Stimulated activated CD4-positive, alpha-beta T cell treated with anti-CD3 and anti-CD28 coated beads, TNF-alpha, amount 100 ng/mL, for 4 hours (primary cell): ENCODE measurements at regions not wholly inside any gene's neighbourhood (a gene's known extent, or its start where the extent isn't known, plus 50 kb on each side); places are given as distances from the start of the nearest gene placed in this dataset.
A peak's percentile ranks its signal among the peaks of the same experiment; 100 is the strongest.

Source experiments
- DNase-seq, 3 experiments: peaks; one replicate each; pipeline ENCODE4 v3.0.0-alpha.2; 2020; ENCODE audit warnings: low read depth in 3 of 3

DNA sequence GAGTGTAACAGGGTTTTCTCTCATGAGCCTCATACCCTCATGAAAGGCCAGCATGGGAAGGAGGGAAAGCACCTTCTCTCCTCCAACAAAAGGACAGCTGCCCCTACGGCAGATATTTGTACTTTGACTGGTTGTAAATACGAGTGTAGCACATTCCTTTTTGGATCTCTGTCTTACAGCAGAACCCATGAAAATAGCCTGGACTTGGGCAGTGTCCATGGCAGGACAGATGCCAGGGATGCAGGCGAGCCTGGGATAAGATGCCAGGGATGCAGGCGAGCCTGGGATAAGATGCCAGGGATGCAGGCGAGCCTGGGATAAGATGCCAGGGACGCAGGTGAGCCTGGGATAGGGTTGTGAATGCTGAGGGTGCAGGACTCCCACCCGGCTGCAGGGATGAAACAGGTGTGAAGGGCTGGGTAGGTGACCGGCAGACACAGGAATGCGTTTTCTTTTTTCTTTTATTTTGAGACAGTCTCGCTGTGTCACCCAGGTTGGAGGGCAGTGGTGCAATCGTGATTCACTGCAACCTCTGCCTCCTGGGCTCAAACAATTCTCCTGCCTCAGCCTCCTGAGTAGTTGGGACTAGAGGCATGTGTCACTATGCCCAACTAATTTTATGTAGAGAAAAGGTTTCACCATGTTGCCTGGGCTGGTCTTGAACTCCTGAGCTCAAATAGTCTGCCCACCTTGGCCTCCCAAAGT lies 120.0 kb downstream of the BEGAIN start:
- DNase-seq, result no peak

DNA sequence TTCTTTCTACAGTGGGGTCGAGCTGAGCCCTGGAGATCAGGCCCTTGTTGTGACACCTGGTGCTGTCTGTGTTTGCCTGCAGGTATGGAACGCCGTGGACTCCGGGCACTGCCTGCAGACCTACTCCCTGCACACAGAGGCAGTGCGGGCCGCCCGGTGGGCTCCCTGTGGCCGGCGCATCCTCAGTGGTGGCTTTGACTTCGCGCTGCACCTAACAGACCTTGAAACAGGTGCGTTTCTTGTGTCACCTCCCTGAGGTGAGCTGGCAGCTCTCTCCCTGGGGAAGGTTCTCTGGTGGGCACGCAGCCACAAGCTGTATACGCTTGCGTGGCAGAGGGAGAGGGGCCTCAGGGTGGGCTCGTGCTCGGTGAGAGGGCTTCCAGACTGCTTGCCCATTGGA lies 119.3 kb downstream of the BEGAIN start:
- DNase-seq, result no peak

DNA sequence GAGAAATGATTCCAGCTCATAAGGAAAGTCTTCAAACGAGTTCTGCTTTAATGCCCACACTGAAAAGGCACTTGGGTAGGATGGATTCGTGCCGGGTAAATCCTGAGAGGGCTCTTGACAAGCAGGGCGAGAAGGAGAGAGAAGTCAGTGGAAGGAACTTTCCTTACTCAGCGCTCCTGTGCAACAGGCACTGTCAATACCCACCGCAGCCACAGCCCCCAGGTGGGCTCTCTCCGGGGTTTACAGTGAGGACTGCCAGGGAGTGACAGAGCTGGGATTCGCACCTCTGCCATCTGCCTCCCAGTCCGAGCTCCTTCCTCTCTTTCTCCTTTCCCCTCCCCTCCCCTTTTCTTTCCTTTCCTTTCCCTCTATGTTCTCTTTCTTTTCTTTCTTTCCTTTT lies 118.7 kb downstream of the BEGAIN start:
- DNase-seq, result no peak

DNA sequence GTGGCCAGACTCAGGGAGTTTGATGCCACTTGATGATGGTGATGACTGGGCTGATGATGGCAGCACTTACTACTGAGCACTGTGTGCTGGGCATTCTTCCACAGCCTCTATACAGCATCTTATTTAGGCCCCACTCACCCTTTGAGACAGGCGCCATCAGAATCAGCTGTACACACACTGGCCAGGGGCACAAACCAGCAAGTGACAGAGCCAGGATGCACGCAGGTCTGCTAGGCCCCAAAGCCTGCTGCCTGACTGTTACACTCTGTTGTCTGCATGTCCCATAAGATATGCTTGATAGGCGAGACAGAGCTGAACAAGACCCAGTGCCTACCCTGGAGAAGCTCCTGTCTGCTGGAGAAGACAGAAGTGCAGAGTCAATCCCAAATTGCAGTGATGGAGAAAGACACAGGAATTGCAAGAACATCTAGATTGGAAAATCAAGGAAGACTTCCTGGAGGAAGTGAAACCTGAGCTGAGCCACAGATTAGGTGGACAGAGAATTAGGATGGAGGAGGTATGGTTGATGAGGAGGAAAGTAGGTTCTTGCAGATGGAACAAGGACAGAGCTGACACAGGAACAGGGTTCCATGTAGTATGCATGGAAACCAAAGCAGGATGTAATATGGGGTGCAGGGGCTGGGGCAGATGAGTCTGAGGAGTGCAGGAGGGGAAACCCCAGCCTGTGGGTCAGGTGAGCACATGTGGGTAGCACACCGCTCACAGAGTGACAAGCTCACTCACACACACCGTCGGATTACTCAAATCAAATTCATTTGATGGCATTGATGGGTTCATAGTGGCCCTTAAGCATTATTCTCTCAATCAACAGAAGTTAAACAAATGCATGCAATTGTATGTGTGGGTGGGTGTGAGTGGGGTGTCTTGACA lies 117.3 kb downstream of the BEGAIN start:
- no peak for DNase-seq

DNA sequence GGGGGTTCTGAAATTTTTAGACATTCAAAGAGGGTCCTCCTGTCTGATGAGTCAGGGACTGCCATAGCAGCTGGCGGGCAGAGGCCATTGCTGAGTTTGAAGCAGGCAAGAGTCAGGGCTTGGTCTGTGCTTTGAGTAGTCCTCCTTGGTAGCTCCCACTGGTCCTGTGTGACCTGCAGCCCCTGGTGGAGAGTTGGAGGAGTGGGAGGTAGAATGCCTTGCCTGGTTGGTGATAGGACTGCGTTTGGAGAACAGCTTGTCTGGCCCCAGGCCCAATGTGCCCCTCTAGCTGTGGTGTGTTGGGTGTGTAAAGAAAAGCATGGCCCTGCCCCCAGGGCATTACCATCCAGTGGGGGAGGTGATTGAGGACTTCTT lies 116.7 kb downstream of the BEGAIN start:
- no peak for DNase-seq

DNA sequence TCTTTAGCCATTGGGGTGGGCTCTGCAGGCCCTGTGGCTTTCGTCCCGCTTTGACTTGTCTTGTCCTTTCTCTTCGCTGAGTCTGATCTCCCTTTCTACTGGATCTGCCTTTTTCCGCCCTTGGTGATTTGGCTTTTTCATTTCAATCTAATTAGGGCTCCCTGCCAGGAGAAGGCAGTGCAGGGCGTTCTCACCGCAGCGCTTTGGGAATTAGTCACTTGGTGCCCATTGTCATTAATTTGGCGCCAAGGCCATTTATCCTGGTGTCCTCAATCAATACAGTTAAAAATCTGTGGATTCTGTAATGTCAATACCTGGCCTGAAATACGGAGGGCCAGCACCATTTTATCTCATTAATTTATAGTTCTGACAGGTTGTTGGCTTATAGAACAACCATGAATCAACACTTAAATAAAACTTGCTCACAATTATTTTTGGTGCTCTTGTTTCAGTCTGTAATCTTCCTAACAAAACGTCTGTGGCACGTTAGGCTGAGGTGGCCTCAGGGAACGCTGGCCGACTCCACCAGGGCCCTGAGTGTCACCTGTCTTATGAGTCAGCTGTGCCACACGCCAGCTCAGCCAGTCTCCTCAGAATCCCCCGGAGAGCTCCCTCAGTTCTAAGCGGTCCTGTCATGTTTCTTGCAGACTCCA lies 115.7 kb downstream of the BEGAIN start:
- no peak for DNase-seq

DNA sequence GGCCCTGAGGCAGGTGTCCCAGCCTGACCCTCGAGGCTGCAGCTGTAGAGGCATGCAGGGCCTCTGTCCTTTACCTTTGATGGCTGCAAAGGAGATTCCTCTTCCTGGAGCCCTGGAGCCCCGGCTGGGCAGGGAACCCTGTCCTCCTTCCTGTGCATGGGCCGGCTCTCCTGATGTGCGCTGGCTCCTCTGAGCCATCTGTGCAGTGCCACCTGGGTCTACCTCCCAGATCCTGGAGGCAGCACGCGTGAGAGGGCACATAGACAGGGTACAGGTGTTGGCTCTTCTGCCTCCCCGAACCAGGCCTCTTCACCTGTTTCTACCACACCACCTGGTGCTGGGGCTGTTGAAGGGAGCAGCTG lies 115.1 kb downstream of the BEGAIN start:
- no peak for DNase-seq

DNA sequence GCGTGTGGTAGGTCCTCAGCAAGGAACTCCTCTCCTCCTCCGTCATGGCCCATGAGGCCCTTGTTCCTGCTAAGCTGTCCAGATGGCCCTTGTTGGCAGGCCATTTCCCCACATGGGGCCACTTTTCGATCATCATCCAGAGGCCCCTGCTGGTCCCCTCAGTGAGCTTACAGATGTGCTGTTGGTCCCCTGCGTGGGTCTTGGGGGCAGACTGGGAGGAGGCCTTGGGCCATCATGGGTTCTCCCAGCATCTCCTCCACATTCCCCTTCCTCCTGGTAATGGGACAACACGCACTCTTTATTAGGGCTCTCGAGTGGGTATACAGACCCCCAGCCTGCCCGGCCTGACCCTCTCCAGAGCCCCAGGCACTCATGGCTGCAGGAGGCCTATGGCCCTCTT lies 114.7 kb downstream of the BEGAIN start:
- no peak for DNase-seq

DNA sequence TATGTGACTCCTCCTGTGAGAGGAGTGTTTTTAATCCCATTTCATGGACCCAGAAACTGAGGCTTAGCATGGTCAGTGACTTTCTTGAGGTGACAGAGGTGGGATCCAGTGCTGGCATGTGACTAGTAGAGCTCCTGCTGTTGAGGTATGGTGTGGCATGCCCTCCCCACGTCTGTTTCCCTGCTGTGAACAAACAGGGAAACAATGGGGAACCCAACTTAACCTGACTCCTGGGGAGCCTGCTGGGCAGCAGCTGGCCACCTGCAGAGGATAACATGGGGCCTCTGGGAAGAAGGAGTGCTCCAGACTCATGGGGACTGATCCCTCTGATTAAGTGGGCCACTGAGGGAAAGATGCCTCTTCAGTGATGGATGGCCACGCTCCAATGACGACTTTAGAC lies 114.0 kb downstream of the BEGAIN start:
- no peak for DNase-seq

DNA sequence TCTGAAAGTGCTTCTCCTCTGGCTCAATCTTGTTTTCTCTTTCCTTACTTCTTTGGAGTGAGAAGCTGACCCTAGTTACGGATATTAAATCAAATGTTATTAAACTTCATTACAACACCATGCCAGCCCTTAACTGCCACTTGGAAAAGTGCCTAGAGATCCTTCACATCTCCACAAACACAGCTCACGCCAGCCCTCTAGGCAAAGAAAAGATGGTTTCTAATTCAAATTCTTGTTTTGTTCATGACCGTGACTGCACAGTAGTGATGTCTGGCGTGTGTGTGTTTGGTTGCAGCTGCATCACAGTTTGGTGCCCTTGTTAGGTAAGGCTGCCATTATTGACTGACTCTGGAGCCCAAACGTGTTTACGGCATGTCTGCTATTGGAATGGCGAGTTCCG lies 113.0 kb downstream of the BEGAIN start:
- DNase-seq, result no peak

DNA sequence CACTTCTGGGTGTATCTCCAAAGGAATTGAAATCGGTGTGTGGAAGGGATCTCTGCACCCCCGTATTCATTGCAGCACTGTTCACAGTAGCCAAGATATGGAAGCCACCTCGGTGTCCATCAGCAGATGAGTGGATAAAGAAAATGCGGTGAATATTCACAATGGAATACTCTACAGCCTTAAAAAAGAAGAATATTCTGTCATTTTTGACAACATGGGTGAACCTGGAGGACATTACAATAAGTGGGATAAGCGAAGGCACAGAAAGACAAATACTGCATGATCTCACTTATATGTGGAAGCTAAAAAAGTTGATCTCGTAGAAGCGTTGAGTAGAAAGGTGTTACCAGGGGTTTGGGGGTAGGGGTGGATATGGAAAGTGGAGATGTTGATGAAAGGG lies 111.9 kb downstream of the BEGAIN start:
- no peak for DNase-seq

DNA sequence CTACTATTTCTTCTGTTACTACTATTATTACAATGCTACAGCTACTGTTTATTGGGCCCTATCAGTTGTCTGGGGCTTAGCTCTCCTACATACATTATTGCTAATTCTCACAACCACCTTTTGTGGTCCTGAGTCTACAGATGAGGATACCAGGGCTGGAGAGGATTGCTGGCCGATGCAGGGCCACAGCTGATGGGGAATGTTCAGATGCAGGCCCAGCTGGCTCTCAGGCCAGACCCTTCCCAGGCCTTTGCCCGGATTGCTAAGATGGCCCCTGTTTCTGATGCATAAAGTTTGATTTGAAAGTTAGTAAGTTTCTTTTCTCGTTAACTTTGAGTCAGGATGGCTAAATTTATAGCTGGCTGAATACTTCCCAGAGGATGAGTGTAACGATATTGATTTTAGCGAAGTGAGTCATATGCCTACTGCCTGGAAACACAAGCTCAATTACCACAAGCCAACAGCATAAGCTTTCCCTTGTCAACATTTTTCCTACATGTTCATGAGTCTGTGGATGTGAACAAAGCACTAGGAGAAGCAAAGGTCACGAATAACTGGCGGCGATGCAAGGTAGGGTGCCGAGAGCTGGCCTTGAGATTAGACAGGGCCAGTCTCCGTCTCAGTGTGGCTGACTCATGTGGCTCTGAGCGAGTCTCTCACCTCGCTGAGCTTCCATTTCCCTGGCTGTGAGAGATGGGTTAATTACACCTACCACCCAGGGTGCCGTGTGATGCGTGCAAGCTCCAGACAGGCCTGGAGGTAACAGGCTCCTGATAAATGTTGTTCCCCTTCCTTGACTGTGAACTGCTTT lies 111.0 kb downstream of the BEGAIN start:
- no peak for DNase-seq

DNA sequence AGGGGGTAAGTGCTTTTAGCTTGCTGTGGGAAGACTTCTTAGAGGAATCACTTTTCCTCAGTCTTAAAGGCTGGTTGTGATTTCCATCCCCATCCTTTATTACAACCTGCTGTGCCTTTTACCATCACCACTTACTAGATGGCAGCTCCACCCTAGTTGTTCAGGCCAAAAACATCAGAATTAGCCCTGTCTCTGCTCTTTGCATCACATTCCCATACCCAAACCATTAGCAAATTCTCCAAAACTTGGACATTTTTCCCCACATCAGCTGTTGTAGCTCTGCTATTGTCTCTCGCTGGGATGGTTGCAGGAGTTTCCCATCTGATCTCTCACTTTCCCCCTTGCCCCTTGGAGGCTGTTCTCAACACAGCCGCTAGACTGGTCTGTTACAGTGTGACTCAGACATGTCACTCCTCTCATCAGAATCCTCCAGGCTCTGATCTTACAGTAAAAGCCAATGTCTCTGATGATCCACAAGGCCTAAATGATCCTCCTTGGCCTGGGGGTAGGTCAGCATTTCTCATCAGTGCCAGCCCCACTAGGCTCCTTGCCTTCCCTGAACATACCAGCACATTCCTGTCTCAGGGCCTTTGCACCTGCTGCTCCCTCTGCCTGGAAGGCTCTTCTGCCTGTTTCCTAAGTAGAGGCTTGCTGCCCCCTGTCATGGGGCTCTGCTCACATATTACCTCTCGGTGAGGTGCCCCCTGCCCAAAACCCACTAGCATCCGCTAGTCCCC lies 102.5 kb downstream of the BEGAIN start:
- DNase-seq, result no peak

DNA sequence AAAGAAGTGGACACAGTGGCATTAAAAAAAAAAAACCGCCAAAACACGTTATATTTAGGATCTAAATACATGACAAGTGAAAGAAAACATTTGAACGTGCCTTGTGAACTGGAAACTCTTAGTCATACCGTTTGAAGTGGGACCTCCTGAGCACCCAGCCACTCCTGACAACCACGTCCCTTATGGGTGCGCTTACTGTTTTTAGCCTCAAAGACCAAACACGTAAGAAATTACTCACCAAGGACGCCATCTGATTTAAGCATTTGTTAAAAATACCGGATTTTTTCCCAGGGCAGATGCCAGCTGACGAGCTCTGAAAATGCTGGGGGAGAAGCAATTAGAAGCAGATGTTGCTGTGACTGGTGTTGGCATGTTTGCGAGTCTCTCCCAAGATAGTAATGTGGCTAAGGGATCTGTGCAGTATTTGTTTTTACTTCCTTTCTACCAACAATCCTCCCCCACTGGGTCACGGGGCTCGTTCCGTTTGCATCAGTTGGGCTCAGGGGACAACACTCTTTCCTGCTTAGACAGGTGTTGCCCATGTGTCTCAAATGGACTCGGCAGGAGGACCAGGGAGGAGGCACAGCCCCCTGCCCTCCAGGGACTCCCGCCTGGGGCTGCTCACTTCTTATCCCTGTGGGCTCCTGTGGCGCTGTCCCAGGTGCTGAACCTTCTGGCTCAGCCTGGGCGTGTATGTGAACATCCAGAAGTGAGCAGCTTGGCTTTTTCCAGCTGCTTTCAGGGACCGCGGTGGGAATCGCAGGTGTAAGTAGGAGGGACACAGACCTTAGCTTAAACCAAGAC lies 101.0 kb downstream of the BEGAIN start:
- DNase-seq, result peak in 2 of 3 experiments; percentile 4 to 28
